PC-9 (cell line): ENCODE measurements at regions not wholly inside any gene's neighbourhood (a gene's known extent, or its start where the extent isn't known, plus 50 kb on each side); places are given as distances from the start of the nearest gene placed in this dataset.

Experiments
- BruUV-seq: library from RNA; stranded (reverse); fragments of 400-500 nt; replicated peaks from 2 replicates; lab custom pipeline; 2021; lab: Mats Ljungman, UMichigan
- CTCF ChIA-PET: fragments of 300-600 bp; sonication (Branson Sonifier 250); formaldehyde crosslinking; loops from one replicate; lab custom pipeline; 2022; ENCODE audit warnings: antibody characterized with exemption; lab: Charles Lee
- POLR2A ChIA-PET: fragments of 300-600 bp; sonication (Branson Sonifier 250); formaldehyde crosslinking; loops from one replicate; lab custom pipeline; 2022; ENCODE audit warnings: antibody characterized with exemption; ENCODE audit not compliant: unreplicated experiment; lab: Charles Lee
- DNase-seq, 2 experiments: peaks; one replicate each; pipeline versions ENCODE4 v3.0.0 to v3.0.0-alpha.2; 2015 to 2022; ENCODE audit warnings: mixed read lengths in 1 of 2
- H2AFZ ChIP-seq: fragments of 200-600 bp; sonication (generic); 2 replicates; pipeline ENCODE4 v1.8.1; 2017; ENCODE audit warnings: antibody characterized with exemption
- H3F3A ChIP-seq: fragments of 200-600 bp; sonication (generic); 2 replicates; pipeline ENCODE4 v1.8.1; 2017; ENCODE audit warnings: antibody characterized with exemption, mild to moderate bottlenecking, low read depth; ENCODE audit not compliant: insufficient read depth
- H3K27ac ChIP-seq: fragments of 200-600 bp; sonication (generic); 2 replicates; pipeline ENCODE4 v1.6.1; 2016; ENCODE audit warnings: mixed run types
- H3K27me3 ChIP-seq: fragments of 200-600 bp; sonication (generic); 2 replicates; pipeline ENCODE4 v1.6.1; 2016; ENCODE audit warnings: low read depth, mixed run types; ENCODE audit not compliant: insufficient read depth
- H3K36me3 ChIP-seq: fragments of 200-600 bp; sonication (generic); 2 replicates; pipeline ENCODE4 v1.6.1; 2016; ENCODE audit warnings: low read depth, mixed run types
- H3K4me1 ChIP-seq: fragments of 200-600 bp; sonication (generic); replicated peaks from 2 replicates; pipeline ENCODE4 v1.6.1; 2016; ENCODE audit warnings: mixed run types; ENCODE audit not compliant: insufficient read depth
- H3K4me2 ChIP-seq: fragments of 200-600 bp; sonication (generic); 2 replicates; pipeline ENCODE4 v1.6.1; 2017; ENCODE audit warnings: mixed run types
- H3K4me3 ChIP-seq: fragments of 200-600 bp; sonication (generic); 2 replicates; pipeline ENCODE4 v1.6.1; 2016; ENCODE audit warnings: mixed run types
- H3K79me2 ChIP-seq: fragments of 200-600 bp; sonication (generic); 2 replicates; pipeline ENCODE4 v1.6.1; 2017; ENCODE audit warnings: low read depth, mixed run types
- H3K9me2 ChIP-seq: fragments of 200-600 bp; sonication (generic); 2 replicates; pipeline ENCODE4 v1.8.1; 2017; ENCODE audit warnings: mild to moderate bottlenecking; ENCODE audit not compliant: insufficient read depth
- H3K9me3 ChIP-seq: fragments of 200-600 bp; sonication (generic); 2 replicates; pipeline ENCODE4 v1.8.1; 2016; ENCODE audit warnings: low read depth; ENCODE audit not compliant: insufficient read depth
- H4K20me1 ChIP-seq: fragments of 200-600 bp; sonication (generic); 2 replicates; pipeline ENCODE4 v1.8.1; 2017; ENCODE audit not compliant: insufficient read depth
- EZH2 ChIP-seq: fragments of 200-600 bp; sonication (generic); IDR thresholded peaks from 2 replicates; pipeline ENCODE4 v1.8.0; 2017; ENCODE audit warnings: antibody characterized with exemption, low read depth
- intact Hi-C: fragments of 100-400 bp; cut with micrococcal nuclease; formaldehyde crosslinking; loops from one replicate; pipeline ENCODE4 v1.10.0; 2022; ENCODE audit not compliant: unreplicated experiment
- TF ChIP-seq, protein P1 (sequence below): fragments of 200-600 bp; sonication (generic); conservative IDR thresholded peaks from 2 replicates; pipeline ENCODE4 v1.6.1; 2017; ENCODE audit warnings: mixed run types, antibody characterized with exemption, mild to moderate bottlenecking, moderate library complexity

DNA sequence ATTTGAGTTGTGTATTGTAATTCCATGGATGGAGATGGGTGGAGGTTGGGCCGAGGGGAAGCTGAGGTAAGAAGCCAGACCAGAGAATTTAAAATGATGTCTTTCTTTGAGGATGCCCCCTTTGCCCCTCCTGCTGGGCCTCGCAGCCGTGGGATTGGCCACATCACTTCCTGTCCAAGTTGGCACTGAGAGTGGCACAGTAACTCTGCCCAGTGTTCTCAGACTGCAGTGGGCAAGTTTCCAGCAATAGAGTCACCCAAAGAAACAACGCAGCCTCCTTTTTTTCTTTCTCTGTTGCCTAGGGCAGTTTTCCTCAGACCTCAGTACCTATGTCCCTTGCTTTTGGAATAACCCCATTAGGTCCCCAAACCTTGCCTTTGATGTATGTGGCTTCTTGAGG lies 306.6 kb upstream of the DMRT1 start:
- Histone ChIP-seq H2AFZ (no peak overlapping the region), H3K27ac (no peak overlapping the region), H3K27me3 (no peaks in the 10 kb centered on the region), H4K20me1 (no peaks in the 10 kb centered on the region), H3K79me2 (no peaks in the 10 kb centered on the region), H3F3A (no peaks in the 10 kb centered on the region), H3K36me3 (no peaks in the 10 kb centered on the region), H3K4me1 (no peaks in the 10 kb centered on the region), H3K9me3 (no peaks in the 10 kb centered on the region), H3K4me2 (no peak overlapping the region), H3K9me2 (no peaks in the 10 kb centered on the region), H3K4me3 (no peak overlapping the region)
- ChIA-PET POLR2A (no interaction called here), CTCF (no interaction called here)
- TF ChIP-seq EZH2, result no peak
- TF ChIP-seq, protein P1, sequence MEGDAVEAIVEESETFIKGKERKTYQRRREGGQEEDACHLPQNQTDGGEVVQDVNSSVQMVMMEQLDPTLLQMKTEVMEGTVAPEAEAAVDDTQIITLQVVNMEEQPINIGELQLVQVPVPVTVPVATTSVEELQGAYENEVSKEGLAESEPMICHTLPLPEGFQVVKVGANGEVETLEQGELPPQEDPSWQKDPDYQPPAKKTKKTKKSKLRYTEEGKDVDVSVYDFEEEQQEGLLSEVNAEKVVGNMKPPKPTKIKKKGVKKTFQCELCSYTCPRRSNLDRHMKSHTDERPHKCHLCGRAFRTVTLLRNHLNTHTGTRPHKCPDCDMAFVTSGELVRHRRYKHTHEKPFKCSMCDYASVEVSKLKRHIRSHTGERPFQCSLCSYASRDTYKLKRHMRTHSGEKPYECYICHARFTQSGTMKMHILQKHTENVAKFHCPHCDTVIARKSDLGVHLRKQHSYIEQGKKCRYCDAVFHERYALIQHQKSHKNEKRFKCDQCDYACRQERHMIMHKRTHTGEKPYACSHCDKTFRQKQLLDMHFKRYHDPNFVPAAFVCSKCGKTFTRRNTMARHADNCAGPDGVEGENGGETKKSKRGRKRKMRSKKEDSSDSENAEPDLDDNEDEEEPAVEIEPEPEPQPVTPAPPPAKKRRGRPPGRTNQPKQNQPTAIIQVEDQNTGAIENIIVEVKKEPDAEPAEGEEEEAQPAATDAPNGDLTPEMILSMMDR, result no peak
- intact Hi-C loops, result no loop called here
- BruUV-seq, result no TSS peak
- peak in 1 of 2 experiments; percentile 1 for DNase-seq

DNA sequence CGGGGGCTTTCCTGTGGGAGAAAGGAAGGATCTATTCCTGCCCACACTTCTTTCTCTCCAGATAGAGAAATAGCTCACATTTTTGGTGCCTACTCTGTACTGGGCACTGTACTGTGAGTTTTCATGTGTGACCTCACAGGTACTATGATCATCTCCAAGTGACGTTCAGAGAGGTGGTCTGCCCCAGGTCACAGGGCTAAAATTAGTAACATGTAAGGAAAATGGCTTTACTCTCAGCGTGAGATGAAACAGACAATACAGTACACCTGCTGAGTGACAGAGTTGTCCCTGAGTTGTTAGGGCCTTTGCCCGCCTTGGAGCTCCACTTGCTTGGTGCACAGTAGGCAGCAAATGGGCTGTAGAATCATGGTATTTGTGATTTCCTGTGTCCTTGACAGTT lies 306.1 kb upstream of the DMRT1 start:
- Histone ChIP-seq H2AFZ (no peak overlapping the region), H3K9me3 (no peaks in the 10 kb centered on the region), H3K9me2 (no peaks in the 10 kb centered on the region), H3K27me3 (no peaks in the 10 kb centered on the region), H3F3A (no peaks in the 10 kb centered on the region), H3K4me2 (no peak overlapping the region), H3K79me2 (no peaks in the 10 kb centered on the region), H3K27ac (no peak overlapping the region), H3K4me3 (no peak overlapping the region), H4K20me1 (no peaks in the 10 kb centered on the region), H3K36me3 (no peaks in the 10 kb centered on the region), H3K4me1 (no peaks in the 10 kb centered on the region)
- no TSS peak for BruUV-seq
- intact Hi-C loops, result no loop called here
- DNase-seq, result no peak
- POLR2A ChIA-PET, result no interaction called here
- TF ChIP-seq, protein P1, result no peak
- TF ChIP-seq EZH2, result no peak
- CTCF ChIA-PET, result no interaction called here

DNA sequence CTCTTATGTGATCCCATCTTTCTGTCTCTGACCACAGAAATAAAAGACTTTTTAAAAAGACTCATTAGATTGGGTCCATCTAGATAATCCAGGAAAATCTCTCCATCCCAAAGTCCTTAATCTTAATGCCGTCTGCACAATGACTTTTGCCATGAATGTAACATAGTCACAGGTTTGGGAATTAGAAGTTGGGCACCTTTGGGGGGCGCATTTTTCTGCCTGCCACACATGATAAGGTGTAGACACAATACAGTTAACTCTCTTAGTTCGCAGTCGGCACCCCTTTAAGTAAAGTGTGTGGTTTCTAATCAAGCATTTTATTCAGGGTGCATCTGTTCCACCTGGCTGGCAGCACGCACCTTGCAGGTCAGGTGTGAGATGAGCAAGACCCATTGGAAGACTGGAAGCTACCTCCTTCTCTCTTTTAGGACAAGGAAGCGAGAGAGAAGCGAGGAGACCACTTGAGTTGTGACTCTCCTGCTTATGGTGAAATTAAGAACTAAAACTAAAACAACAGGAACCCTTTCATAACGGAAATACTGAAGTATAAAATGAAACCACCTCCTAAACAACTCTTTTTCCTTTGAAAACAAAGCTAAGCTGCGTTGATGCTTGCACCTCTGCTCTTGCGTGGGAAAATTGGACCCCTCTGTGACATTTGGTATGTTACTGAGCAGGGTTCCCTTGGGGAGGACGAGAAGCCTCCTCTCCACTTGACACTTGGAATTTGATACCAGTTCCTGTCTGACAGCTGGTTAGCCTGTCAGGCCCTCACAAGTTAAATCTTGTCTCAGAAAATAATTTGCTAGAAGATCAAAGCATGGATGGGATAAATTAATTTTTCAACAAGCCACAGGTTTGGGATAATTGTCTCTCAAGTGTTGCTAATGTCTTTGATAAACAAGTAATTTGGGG lies 304.6 kb upstream of the DMRT1 start:
- Histone ChIP-seq H3K9me2 (no peaks in the 10 kb centered on the region), H3K79me2 (no peaks in the 10 kb centered on the region), H3K36me3 (no peaks in the 10 kb centered on the region), H3K9me3 (no peaks in the 10 kb centered on the region), H3K27ac (no peak overlapping the region), H3F3A (no peaks in the 10 kb centered on the region), H4K20me1 (no peaks in the 10 kb centered on the region), H3K4me3 (no peak overlapping the region), H3K4me2 (no peak overlapping the region), H2AFZ (no peak overlapping the region), H3K27me3 (no peaks in the 10 kb centered on the region), H3K4me1 (no peaks in the 10 kb centered on the region)
- POLR2A ChIA-PET, result no interaction called here
- TF ChIP-seq, protein P1, result no peak
- no peak for TF ChIP-seq EZH2
- BruUV-seq, result no TSS peak
- intact Hi-C loops, result no loop called here
- CTCF ChIA-PET, result no interaction called here
- no peak for DNase-seq
